ENCODE measurements at regions not wholly inside any gene's neighbourhood (a gene's known extent, or its start where the extent isn't known, plus 50 kb on each side); places are given as distances from the start of the nearest gene placed in this dataset.

- TF ChIP-seq EP300 (IDR thresholded peaks at IDR 0.05) (no peak), POLR2A (IDR thresholded peaks at IDR 0.05; ENCODE audit: low read depth) (no peak), CTCF (IDR thresholded peaks at IDR 0.05) (no peak), POLR2AphosphoS5 (IDR thresholded peaks at IDR 0.05) (no peak)
- peaks cover 0 to 22% (median 13%) of the 10 kb centered on the region in 4 donors for H3K9me3 ChIP-seq
- H3K4me3 ChIP-seq: no peak overlapping the region
- intact Hi-C loops (cut with DNase I): no loop called here
- 72% methylated on average over 13 of the region's 13 CpGs for WGBS
- DNase-seq (ENCODE audit: extremely low spot score): no peak
- H3K27ac ChIP-seq (replicated peaks in 1 of 4): no peak overlapping the region
- H3K27me3 ChIP-seq: no peaks in the 10 kb centered on the region
- H3K4me1 ChIP-seq: no peaks in the 10 kb centered on the region
- H3K36me3 ChIP-seq: no peaks in the 10 kb centered on the region
Measured at GRCh38 chr10:29112827-29113615, 175.8 kb upstream of the LYZL1 start.

GRCh38 chr10:29113616-29113945 lies 175.3 kb upstream of the LYZL1 start:
- no peaks in the 10 kb centered on the region for H3K4me1 ChIP-seq
- H3K9me3 ChIP-seq: peaks cover 0 to 27% (median 16%) of the 10 kb centered on the region in 4 donors
- no peak for TF ChIP-seq POLR2A (IDR thresholded peaks at IDR 0.05; ENCODE audit: low read depth)
- TF ChIP-seq CTCF (IDR thresholded peaks at IDR 0.05): no peak
- no peak for TF ChIP-seq EP300 (IDR thresholded peaks at IDR 0.05)
- TF ChIP-seq POLR2AphosphoS5 (IDR thresholded peaks at IDR 0.05): no peak
- 73% methylated on average over 8 of the region's 8 CpGs for WGBS
- no peaks in the 10 kb centered on the region for H3K27me3 ChIP-seq
- DNase-seq (ENCODE audit: extremely low spot score): no peak
- intact Hi-C loops (cut with DNase I): no loop called here
- no peak overlapping the region for H3K27ac ChIP-seq (replicated peaks in 1 of 4)
- H3K4me3 ChIP-seq: no peak overlapping the region
- H3K36me3 ChIP-seq: no peaks in the 10 kb centered on the region

GRCh38 chr10:29114141-29114540 lies 174.7 kb upstream of the LYZL1 start:
- no peaks in the 10 kb centered on the region for H3K27me3 ChIP-seq
- TF ChIP-seq POLR2A (IDR thresholded peaks at IDR 0.05; ENCODE audit: low read depth) (no peak), EP300 (IDR thresholded peaks at IDR 0.05) (no peak), POLR2AphosphoS5 (IDR thresholded peaks at IDR 0.05) (no peak), CTCF (IDR thresholded peaks at IDR 0.05) (no peak)
- intact Hi-C loops (cut with DNase I): no loop called here
- peaks cover 0 to 30% (median 16%) of the 10 kb centered on the region in 4 donors for H3K9me3 ChIP-seq
- no peak overlapping the region for H3K4me3 ChIP-seq
- H3K36me3 ChIP-seq: no peaks in the 10 kb centered on the region
- no peak overlapping the region for H3K27ac ChIP-seq (replicated peaks in 1 of 4)
- 82% methylated on average over 7 of the region's 7 CpGs for WGBS
- no peaks in the 10 kb centered on the region for H3K4me1 ChIP-seq
- DNase-seq (ENCODE audit: extremely low spot score): no peak

GRCh38 chr10:29117781-29118180 lies 171.1 kb upstream of the LYZL1 start:
- no peak overlapping the region for H3K27ac ChIP-seq (replicated peaks in 1 of 4)
- no peak for DNase-seq (ENCODE audit: extremely low spot score)
- intact Hi-C loops (cut with DNase I): no loop called here
- no peaks in the 10 kb centered on the region for H3K36me3 ChIP-seq
- TF ChIP-seq POLR2AphosphoS5 (IDR thresholded peaks at IDR 0.05) (no peak), CTCF (IDR thresholded peaks at IDR 0.05) (no peak), POLR2A (IDR thresholded peaks at IDR 0.05; ENCODE audit: low read depth) (no peak), EP300 (IDR thresholded peaks at IDR 0.05) (no peak)
- no peaks in the 10 kb centered on the region for H3K4me1 ChIP-seq
- H3K9me3 ChIP-seq: peaks cover 0 to 30% (median 16%) of the 10 kb centered on the region in 4 donors
- H3K4me3 ChIP-seq: no peak overlapping the region
- no peaks in the 10 kb centered on the region for H3K27me3 ChIP-seq

GRCh38 chr10:29119374-29119773 lies 169.5 kb upstream of the LYZL1 start:
- 59% methylated on average over 8 of the region's 8 CpGs for WGBS
- Histone ChIP-seq H3K27ac (replicated peaks in 1 of 4) (no peak overlapping the region), H3K4me3 (no peak overlapping the region), H3K9me3 (peaks cover 0 to 34% (median 16%) of the 10 kb centered on the region in 4 donors), H3K4me1 (no peaks in the 10 kb centered on the region), H3K27me3 (no peaks in the 10 kb centered on the region), H3K36me3 (no peaks in the 10 kb centered on the region)
- no peak for TF ChIP-seq POLR2A (IDR thresholded peaks at IDR 0.05; ENCODE audit: low read depth)
- no peak for TF ChIP-seq EP300 (IDR thresholded peaks at IDR 0.05)
- TF ChIP-seq CTCF (IDR thresholded peaks at IDR 0.05): no peak
- no peak for TF ChIP-seq POLR2AphosphoS5 (IDR thresholded peaks at IDR 0.05)
- no peak for DNase-seq (ENCODE audit: extremely low spot score)
- intact Hi-C loops (cut with DNase I): no loop called here
